ENCODE measurements at regions not wholly inside any gene's neighbourhood (a gene's known extent, or its start where the extent isn't known, plus 50 kb on each side); places are given as distances from the start of the nearest gene placed in this dataset.

DNA sequence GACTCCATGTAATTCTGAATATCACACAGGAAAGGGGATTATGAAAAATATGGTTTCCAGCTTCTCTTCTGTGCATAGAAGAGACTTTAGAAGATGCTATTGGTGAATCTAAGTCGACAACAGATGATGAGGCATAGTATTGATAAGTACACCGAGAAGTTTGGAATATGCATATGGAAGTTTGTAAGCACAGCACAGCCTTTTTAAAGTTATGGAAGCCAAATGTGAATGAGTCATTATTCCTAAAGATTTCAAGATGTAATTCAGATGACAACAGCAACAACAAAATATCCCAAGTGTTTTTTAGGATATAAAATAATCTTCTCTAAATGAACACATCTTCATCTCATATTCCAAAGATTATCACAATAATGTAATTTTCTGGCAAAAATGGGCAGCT lies 1723.3 kb downstream of the EFNA5 start:
- Histone ChIP-seq H3K27me3 (ENCODE audit: insufficient read depth, low read length) (no peaks in the 10 kb centered on the region), H4K20me1 (ENCODE audit: insufficient read depth, low read length) (no peaks in the 10 kb centered on the region), H3K36me3 (ENCODE audit: insufficient read depth, low read length) (no peaks in the 10 kb centered on the region), H3K27ac (ENCODE audit: low read depth, low read length) (no peak overlapping the region), H3K9me3 (ENCODE audit: insufficient read depth, low read depth, low read length) (no peaks in the 10 kb centered on the region), H3K4me3 (ENCODE audit: insufficient read depth, low read depth, low read length) (no peak overlapping the region), H3K4me1 (ENCODE audit: insufficient read depth, low read length) (no peaks in the 10 kb centered on the region), H3K9ac (ENCODE audit: low read length) (no peak overlapping the region), H2AFZ (ENCODE audit: low read depth, low read length) (no peak overlapping the region), H3K4me2 (ENCODE audit: low read length) (no peak overlapping the region), H3K79me2 (ENCODE audit: insufficient read depth, low read length) (no peaks in the 10 kb centered on the region)
- Mint-ChIP-seq H3K27me3 (ENCODE audit: low read depth, unreplicated experiment) (no peaks in the 10 kb centered on the region), H3K4me3 (ENCODE audit: unreplicated experiment) (no peak overlapping the region), H3K9me3 (ENCODE audit: unreplicated experiment) (no peaks in the 10 kb centered on the region), H3K36me3 (ENCODE audit: low read depth, unreplicated experiment) (no peaks in the 10 kb centered on the region), H3K27ac (ENCODE audit: unreplicated experiment) (no peak overlapping the region), H3K4me1 (ENCODE audit: low read depth, unreplicated experiment) (no peaks in the 10 kb centered on the region)
- FAIRE-seq (no peak), DNase-seq (ENCODE audit: low read depth) (no peak)
- TF ChIP-seq, protein P1, sequence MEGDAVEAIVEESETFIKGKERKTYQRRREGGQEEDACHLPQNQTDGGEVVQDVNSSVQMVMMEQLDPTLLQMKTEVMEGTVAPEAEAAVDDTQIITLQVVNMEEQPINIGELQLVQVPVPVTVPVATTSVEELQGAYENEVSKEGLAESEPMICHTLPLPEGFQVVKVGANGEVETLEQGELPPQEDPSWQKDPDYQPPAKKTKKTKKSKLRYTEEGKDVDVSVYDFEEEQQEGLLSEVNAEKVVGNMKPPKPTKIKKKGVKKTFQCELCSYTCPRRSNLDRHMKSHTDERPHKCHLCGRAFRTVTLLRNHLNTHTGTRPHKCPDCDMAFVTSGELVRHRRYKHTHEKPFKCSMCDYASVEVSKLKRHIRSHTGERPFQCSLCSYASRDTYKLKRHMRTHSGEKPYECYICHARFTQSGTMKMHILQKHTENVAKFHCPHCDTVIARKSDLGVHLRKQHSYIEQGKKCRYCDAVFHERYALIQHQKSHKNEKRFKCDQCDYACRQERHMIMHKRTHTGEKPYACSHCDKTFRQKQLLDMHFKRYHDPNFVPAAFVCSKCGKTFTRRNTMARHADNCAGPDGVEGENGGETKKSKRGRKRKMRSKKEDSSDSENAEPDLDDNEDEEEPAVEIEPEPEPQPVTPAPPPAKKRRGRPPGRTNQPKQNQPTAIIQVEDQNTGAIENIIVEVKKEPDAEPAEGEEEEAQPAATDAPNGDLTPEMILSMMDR (IDR thresholded peaks at IDR 0.05; ENCODE audit: insufficient read depth, low read depth, low read length): no peak
- TF ChIP-seq EZH2 (IDR thresholded peaks at IDR 0.05; ENCODE audit: insufficient read depth, low read length): no peak

DNA sequence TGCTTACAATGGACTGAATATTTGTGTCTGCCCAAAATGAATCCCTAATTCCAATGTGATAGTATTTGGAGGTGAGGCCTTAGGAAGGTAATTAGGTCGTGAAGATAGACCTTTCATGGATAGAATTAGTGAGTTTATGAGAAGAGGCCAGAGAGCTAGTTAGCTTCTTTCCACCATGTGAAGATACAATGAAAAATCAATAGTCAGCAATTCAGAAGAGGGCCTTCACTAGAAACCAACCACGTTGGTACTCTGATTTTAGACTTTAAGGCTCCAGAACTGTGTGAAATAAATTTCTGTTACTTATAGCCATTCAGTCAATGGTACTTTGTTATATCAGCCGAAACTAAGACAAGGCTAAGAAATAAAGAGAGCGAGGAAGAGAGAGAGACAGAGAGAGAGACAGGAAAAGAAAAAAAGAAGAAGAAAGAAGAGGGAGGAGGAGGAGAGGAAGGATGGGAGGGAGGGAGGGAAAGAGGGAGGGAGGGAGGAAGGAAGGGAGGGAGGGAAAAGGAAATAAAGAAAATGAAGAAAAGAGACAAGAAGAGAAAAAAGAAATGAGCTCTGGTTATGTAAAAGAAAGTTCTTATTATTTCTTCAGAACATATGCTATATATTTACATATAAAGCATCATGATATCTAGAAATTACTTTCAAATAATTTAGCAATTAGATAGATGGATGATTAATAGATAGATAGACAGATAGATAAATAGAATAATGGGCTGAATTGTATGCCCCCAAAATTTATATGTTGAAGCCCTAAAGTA lies 1725.3 kb downstream of the EFNA5 start:
- no peaks in the 10 kb centered on the region for H3K4me1 Mint-ChIP-seq (ENCODE audit: low read depth, unreplicated experiment)
- no peak overlapping the region for H3K27ac Mint-ChIP-seq (ENCODE audit: unreplicated experiment)
- H3K27me3 ChIP-seq (ENCODE audit: insufficient read depth, low read length): no peaks in the 10 kb centered on the region
- H3K9me3 ChIP-seq (ENCODE audit: insufficient read depth, low read depth, low read length): no peaks in the 10 kb centered on the region
- H3K4me2 ChIP-seq (ENCODE audit: low read length): no peak overlapping the region
- H4K20me1 ChIP-seq (ENCODE audit: insufficient read depth, low read length): no peaks in the 10 kb centered on the region
- DNase-seq (ENCODE audit: low read depth): no peak
- no peaks in the 10 kb centered on the region for H3K4me1 ChIP-seq (ENCODE audit: insufficient read depth, low read length)
- H3K79me2 ChIP-seq (ENCODE audit: insufficient read depth, low read length): no peaks in the 10 kb centered on the region
- H3K4me3 ChIP-seq (ENCODE audit: insufficient read depth, low read depth, low read length): no peak overlapping the region
- no peaks in the 10 kb centered on the region for H3K9me3 Mint-ChIP-seq (ENCODE audit: unreplicated experiment)
- H3K4me3 Mint-ChIP-seq (ENCODE audit: unreplicated experiment): no peak overlapping the region
- H2AFZ ChIP-seq (ENCODE audit: low read depth, low read length): no peak overlapping the region
- no peak overlapping the region for H3K27ac ChIP-seq (ENCODE audit: low read depth, low read length)
- H3K9ac ChIP-seq (ENCODE audit: low read length): no peak overlapping the region
- no peaks in the 10 kb centered on the region for H3K36me3 ChIP-seq (ENCODE audit: insufficient read depth, low read length)
- TF ChIP-seq, protein P1 (IDR thresholded peaks at IDR 0.05; ENCODE audit: insufficient read depth, low read depth, low read length): no peak
- TF ChIP-seq EZH2 (IDR thresholded peaks at IDR 0.05; ENCODE audit: insufficient read depth, low read length): no peak
- H3K36me3 Mint-ChIP-seq (ENCODE audit: low read depth, unreplicated experiment): no peaks in the 10 kb centered on the region
- no peaks in the 10 kb centered on the region for H3K27me3 Mint-ChIP-seq (ENCODE audit: low read depth, unreplicated experiment)
- no peak for FAIRE-seq

DNA sequence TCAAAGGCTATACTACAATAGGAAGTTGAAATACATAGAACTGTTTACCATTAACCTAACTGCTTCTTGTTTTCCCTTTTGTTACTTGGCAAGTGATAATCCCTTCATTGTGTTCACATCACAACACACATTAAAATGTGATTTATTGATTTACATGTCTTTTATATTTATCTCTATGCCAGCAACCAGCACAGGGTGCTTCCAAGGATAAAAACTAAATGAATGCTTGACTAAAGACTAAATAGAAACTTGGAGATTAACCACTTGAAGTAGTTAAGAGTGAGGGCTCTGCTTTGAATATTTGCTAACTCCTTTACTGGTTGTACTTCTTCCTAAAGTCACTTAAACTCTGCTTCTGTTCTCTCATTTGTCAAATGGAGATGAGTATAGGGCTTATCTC lies 1730.6 kb downstream of the EFNA5 start:
- Histone ChIP-seq H3K27me3 (ENCODE audit: insufficient read depth, low read length) (no peaks in the 10 kb centered on the region), H3K9ac (ENCODE audit: low read length) (no peak overlapping the region), H4K20me1 (ENCODE audit: insufficient read depth, low read length) (no peaks in the 10 kb centered on the region), H3K9me3 (ENCODE audit: insufficient read depth, low read depth, low read length) (no peaks in the 10 kb centered on the region), H3K4me2 (ENCODE audit: low read length) (no peak overlapping the region), H3K27ac (ENCODE audit: low read depth, low read length) (no peak overlapping the region), H3K36me3 (ENCODE audit: insufficient read depth, low read length) (no peaks in the 10 kb centered on the region), H3K4me1 (ENCODE audit: insufficient read depth, low read length) (no peaks in the 10 kb centered on the region), H3K4me3 (ENCODE audit: insufficient read depth, low read depth, low read length) (no peak overlapping the region), H3K79me2 (ENCODE audit: insufficient read depth, low read length) (no peaks in the 10 kb centered on the region), H2AFZ (ENCODE audit: low read depth, low read length) (no peak overlapping the region)
- no peak for FAIRE-seq
- Mint-ChIP-seq H3K9me3 (ENCODE audit: unreplicated experiment) (peaks cover 4% of the 10 kb centered on the region), H3K27me3 (ENCODE audit: low read depth, unreplicated experiment) (no peaks in the 10 kb centered on the region), H3K36me3 (ENCODE audit: low read depth, unreplicated experiment) (no peaks in the 10 kb centered on the region), H3K4me1 (ENCODE audit: low read depth, unreplicated experiment) (no peaks in the 10 kb centered on the region), H3K27ac (ENCODE audit: unreplicated experiment) (no peak overlapping the region), H3K4me3 (ENCODE audit: unreplicated experiment) (no peak overlapping the region)
- DNase-seq (ENCODE audit: low read depth): no peak
- TF ChIP-seq, protein P1 (IDR thresholded peaks at IDR 0.05; ENCODE audit: insufficient read depth, low read depth, low read length): no peak
- TF ChIP-seq EZH2 (IDR thresholded peaks at IDR 0.05; ENCODE audit: insufficient read depth, low read length): no peak

All from astrocyte (in vitro differentiated cells and primary cell).